IMR-90 (cell line): ENCODE measurements at regions not wholly inside any gene's neighbourhood (a gene's known extent, or its start where the extent isn't known, plus 50 kb on each side); places are given as distances from the start of the nearest gene placed in this dataset.

Source experiments
- CEBPB ChIP-seq: IDR thresholded peaks from 2 replicates; pipeline ENCODE4 v1.6.1; 2012; ENCODE audit warnings: low read depth, low read length, improper control_type of control experiment
- CHD1 ChIP-seq: IDR thresholded peaks from 2 replicates; pipeline ENCODE4 v1.6.1; 2012; ENCODE audit warnings: low read depth, low read length, improper control_type of control experiment
- CTCF ChIP-seq: conservative IDR thresholded peaks from 2 replicates; pipeline ENCODE4 v1.5.1; 2012; ENCODE audit warnings: mild to moderate bottlenecking, low read depth, low read length, improper control_type of control experiment
- MAFK ChIP-seq: IDR thresholded peaks from 2 replicates; pipeline ENCODE4 v1.6.1; 2012; ENCODE audit warnings: low read depth, low read length, improper control_type of control experiment
- MAZ ChIP-seq: IDR thresholded peaks from 2 replicates; pipeline ENCODE4 v1.6.1; 2012; ENCODE audit warnings: low read depth, mild to moderate bottlenecking, low read length, improper control_type of control experiment, moderate library complexity, borderline replicate concordance
- MXI1 ChIP-seq: IDR thresholded peaks from 2 replicates; pipeline ENCODE4 v1.6.1; 2012; ENCODE audit warnings: low read depth, mild to moderate bottlenecking, low read length, moderate library complexity, borderline replicate concordance
- POLR2A ChIP-seq: IDR thresholded peaks from 2 replicates; pipeline ENCODE4 v1.6.1; 2012; ENCODE audit warnings: mild to moderate bottlenecking, low read depth, low read length
- RAD21 ChIP-seq: IDR thresholded peaks from 2 replicates; pipeline ENCODE4 v1.6.1; 2012; ENCODE audit warnings: low read length, improper control_type of control experiment
- RCOR1 ChIP-seq: IDR thresholded peaks from 2 replicates; pipeline ENCODE4 v1.6.1; 2012; ENCODE audit warnings: mild to moderate bottlenecking, low read length, improper control_type of control experiment; ENCODE audit not compliant: insufficient replicate concordance
- RFX5 ChIP-seq: IDR thresholded peaks from 2 replicates; pipeline ENCODE4 v1.8.0; 2012; ENCODE audit warnings: low read depth, mild to moderate bottlenecking, low read length, moderate library complexity
- SMC3 ChIP-seq: fragments of 150-350 bp; IDR thresholded peaks from 2 replicates; pipeline ENCODE4 v1.6.1; 2016; ENCODE audit warnings: low read depth, mild to moderate bottlenecking, antibody characterized with exemption, low read length, moderate library complexity
- USF2 ChIP-seq: fragments of 150-350 bp; IDR thresholded peaks from 2 replicates; pipeline ENCODE4 v1.6.1; 2017; ENCODE audit warnings: mild to moderate bottlenecking, antibody characterized with exemption, low read length, low read depth

- no peak for TF ChIP-seq POLR2A
- TF ChIP-seq CTCF, result no peak
- no peak for TF ChIP-seq SMC3
- no peak for TF ChIP-seq CEBPB
- TF ChIP-seq RCOR1, result no peak
- no peak for TF ChIP-seq RAD21
- no peak for TF ChIP-seq MAZ
- no peak for TF ChIP-seq CHD1
- no peak for TF ChIP-seq MXI1
- TF ChIP-seq MAFK, result no peak
- TF ChIP-seq USF2, result no peak
- no peak for TF ChIP-seq RFX5
These were observed 367.7 kb downstream of the SLC16A7 start for GRCh38 chr12:59963546-59963945.
